ENCODE measurements at regions not wholly inside any gene's neighbourhood (a gene's known extent, or its start where the extent isn't known, plus 50 kb on each side); places are given as distances from the start of the nearest gene placed in this dataset.

DNA sequence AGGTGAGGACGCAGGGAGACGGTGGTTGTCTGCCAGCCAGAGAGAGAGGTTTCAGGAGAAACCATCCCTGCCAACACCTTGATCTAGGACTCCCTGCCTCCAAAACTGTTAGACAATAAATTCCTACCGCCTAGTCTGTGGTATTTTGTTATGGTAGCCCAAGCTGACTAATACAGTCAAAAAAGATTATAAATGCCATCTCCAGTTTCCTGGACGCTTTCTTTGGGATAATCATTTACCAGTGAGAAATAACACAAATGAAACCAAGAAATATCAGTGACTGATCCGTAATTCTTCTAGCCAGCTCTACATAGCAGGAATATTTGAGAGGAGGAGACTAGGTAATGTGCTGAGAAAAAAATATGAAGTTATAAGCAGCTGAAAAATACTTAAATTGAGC, 707.8 kb upstream of the LMCD1 start:
- H3K27ac ChIP-seq (ENCODE audit: low read length): no peak overlapping the region
- H3K9me3 ChIP-seq (ENCODE audit: control insufficient read depth, insufficient read depth, low read length): no peaks in the 10 kb centered on the region
- no peaks in the 10 kb centered on the region for H3K4me1 ChIP-seq (ENCODE audit: control insufficient read depth, insufficient read depth, low read length)
- DNase-seq (ENCODE audit: low read depth, low spot score): no peak
- H3K4me3 ChIP-seq (ENCODE audit: low read length): no peak overlapping the region
- no peaks in the 10 kb centered on the region for H3K27me3 ChIP-seq (ENCODE audit: control insufficient read depth, insufficient read depth, low read length)
- WGBS (ENCODE audit: insufficient coverage, insufficient read length): no CpG with 5 or more reads among the region's 5 CpGs
- H3K36me3 ChIP-seq (ENCODE audit: control insufficient read depth, insufficient read depth, low read length): no peaks in the 10 kb centered on the region

DNA sequence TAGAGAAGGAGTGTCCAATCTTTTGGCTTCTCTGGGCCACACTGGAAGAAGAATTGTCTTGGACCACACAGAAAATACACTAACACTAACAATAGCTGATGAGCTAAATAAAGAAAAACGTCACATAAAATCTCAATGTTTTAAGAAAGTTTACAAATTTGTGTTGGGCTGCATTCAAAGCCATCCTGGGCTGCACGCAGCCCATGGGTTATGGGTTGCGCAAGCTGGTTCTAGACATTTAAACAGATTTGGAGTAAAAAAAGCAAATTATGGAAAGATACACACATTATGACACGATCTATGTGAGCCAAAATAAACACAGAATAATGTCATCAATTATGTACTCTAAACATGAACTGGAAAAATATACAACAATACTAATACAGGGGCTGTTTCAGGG, 703.3 kb upstream of the LMCD1 start:
- H3K9me3 ChIP-seq (ENCODE audit: control insufficient read depth, insufficient read depth, low read length): peaks cover 1% of the 10 kb centered on the region; the same call in 1 of the 2 replicates
- no peak overlapping the region for H3K4me3 ChIP-seq (ENCODE audit: low read length)
- no peaks in the 10 kb centered on the region for H3K4me1 ChIP-seq (ENCODE audit: control insufficient read depth, insufficient read depth, low read length)
- H3K36me3 ChIP-seq (ENCODE audit: control insufficient read depth, insufficient read depth, low read length): no peaks in the 10 kb centered on the region
- no CpG with 5 or more reads among the region's 4 CpGs for WGBS (ENCODE audit: insufficient coverage, insufficient read length)
- DNase-seq (ENCODE audit: low read depth, low spot score): no peak
- no peak overlapping the region for H3K27ac ChIP-seq (ENCODE audit: low read length)
- H3K27me3 ChIP-seq (ENCODE audit: control insufficient read depth, insufficient read depth, low read length): no peaks in the 10 kb centered on the region

DNA sequence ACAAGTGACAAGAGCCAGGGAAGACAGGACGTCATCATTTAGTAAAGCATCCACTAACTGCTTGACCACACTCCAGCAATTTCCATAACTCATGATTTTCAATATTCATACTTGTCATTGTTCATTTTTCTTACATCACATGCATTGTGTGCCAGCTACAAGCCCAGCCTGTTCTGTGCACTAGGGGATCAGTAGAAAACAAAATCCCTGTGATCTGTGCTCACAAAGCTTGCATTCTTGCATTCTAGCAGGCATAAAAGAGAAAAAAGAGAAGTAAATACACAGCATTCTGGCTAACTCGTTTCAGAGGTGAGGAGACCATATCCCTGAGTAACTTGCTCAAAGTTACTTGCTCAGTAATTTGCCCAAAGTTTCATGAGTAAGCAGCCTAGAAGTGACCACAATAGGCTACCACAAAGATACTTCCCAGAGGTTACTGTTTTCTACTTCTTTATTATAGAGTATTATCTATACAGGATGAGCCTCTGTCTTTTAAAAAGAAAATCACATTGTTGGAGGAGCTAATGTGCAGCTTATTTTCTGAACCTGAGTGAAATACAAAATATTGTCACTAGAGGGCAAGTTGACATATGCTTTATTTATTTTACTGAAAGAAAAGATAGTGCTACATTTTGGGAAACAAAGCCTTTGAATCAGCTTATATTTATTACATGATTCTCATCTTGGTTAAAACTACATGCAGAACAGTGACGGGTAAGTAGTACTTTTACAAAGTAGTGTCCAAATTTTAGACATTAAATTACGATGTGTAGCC, 701.4 kb upstream of the LMCD1 start:
- Histone ChIP-seq H3K4me3 (ENCODE audit: low read length) (no peak overlapping the region), H3K36me3 (ENCODE audit: control insufficient read depth, insufficient read depth, low read length) (no peaks in the 10 kb centered on the region), H3K27me3 (ENCODE audit: control insufficient read depth, insufficient read depth, low read length) (no peaks in the 10 kb centered on the region), H3K4me1 (ENCODE audit: control insufficient read depth, insufficient read depth, low read length) (no peaks in the 10 kb centered on the region), H3K27ac (ENCODE audit: low read length) (no peak overlapping the region), H3K9me3 (ENCODE audit: control insufficient read depth, insufficient read depth, low read length) (peaks cover 1% of the 10 kb centered on the region; the same call in 1 of the 2 replicates)
- WGBS (ENCODE audit: insufficient coverage, insufficient read length): no CpG with 5 or more reads among the region's 4 CpGs
- no peak for DNase-seq (ENCODE audit: low read depth, low spot score)

DNA sequence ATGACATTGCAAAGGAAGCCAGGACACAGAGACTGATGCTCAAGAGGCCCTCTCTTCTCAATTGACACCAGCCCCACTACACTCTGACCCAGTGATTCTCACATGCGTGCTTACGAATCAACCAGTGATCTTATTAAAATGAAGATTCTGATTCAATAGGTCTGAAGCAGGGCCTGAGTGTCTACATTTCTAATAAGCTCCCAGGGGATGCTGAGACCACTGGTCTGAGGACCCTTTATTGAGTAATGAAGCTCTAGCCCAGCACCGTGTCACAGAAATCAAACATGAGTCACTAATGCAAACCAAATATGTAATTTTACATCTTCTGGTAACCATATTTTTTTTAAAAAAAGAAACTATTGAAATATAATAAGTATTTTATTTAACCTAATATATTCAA, 689.1 kb upstream of the LMCD1 start:
- no peak overlapping the region for H3K27ac ChIP-seq (ENCODE audit: low read length)
- no peaks in the 10 kb centered on the region for H3K36me3 ChIP-seq (ENCODE audit: control insufficient read depth, insufficient read depth, low read length)
- no peaks in the 10 kb centered on the region; the same call in 1 of the 2 replicates for H3K9me3 ChIP-seq (ENCODE audit: control insufficient read depth, insufficient read depth, low read length)
- WGBS (ENCODE audit: insufficient coverage, insufficient read length): no CpG with 5 or more reads among the region's 3 CpGs
- DNase-seq (ENCODE audit: low read depth, low spot score): no peak
- H3K4me3 ChIP-seq (ENCODE audit: low read length): no peak overlapping the region
- H3K4me1 ChIP-seq (ENCODE audit: control insufficient read depth, insufficient read depth, low read length): no peaks in the 10 kb centered on the region; the same call in 1 of the 2 replicates
- no peaks in the 10 kb centered on the region for H3K27me3 ChIP-seq (ENCODE audit: control insufficient read depth, insufficient read depth, low read length)

DNA sequence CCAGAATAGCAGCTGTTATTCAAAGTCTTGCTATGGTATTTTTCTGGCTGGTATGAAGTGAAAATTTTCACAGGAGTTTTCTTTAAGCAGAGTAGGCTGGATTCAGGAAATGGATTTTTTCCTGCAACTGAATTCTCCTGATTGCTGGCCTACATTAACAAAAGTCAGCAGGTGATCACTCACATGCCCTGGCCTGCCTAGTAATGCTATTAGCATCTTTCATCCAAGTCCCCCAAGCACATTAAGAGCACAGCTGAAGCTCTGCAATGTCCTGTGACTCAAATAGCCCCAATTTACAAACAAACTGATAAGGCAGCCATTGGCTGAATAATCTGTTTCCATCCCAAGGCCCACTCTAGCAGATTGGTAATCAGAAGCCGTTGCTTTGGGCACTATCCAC, 688.3 kb upstream of the LMCD1 start:
- Histone ChIP-seq H3K27ac (ENCODE audit: low read length) (no peak overlapping the region), H3K27me3 (ENCODE audit: control insufficient read depth, insufficient read depth, low read length) (no peaks in the 10 kb centered on the region), H3K36me3 (ENCODE audit: control insufficient read depth, insufficient read depth, low read length) (no peaks in the 10 kb centered on the region), H3K4me1 (ENCODE audit: control insufficient read depth, insufficient read depth, low read length) (no peaks in the 10 kb centered on the region; the same call in 1 of the 2 replicates), H3K4me3 (ENCODE audit: low read length) (no peak overlapping the region), H3K9me3 (ENCODE audit: control insufficient read depth, insufficient read depth, low read length) (no peaks in the 10 kb centered on the region; the same call in 1 of the 2 replicates)
- no peak for DNase-seq (ENCODE audit: low read depth, low spot score)
- WGBS (ENCODE audit: insufficient coverage, insufficient read length): no CpG with 5 or more reads among the region's 1 CpG

DNA sequence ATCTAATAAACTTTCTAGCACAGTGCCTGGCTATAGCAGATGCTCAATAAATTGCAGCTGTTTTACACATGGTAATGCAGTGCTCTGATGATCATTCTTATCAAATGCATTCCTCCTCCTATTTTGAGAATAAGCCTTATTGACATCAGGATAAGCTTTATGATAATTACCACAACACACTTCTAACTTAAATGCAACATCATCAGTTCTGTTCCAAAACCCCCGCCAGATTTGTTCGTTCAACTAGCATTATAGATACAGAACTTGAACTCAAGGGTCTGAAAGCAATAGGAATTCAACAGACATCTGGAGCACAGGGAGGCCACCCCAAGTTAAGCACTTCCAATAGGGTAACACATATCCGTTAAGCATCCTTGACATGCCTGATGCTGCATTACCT, 684.4 kb upstream of the LMCD1 start:
- H3K4me1 ChIP-seq (ENCODE audit: control insufficient read depth, insufficient read depth, low read length): no peaks in the 10 kb centered on the region; the same call in 1 of the 2 replicates
- H3K9me3 ChIP-seq (ENCODE audit: control insufficient read depth, insufficient read depth, low read length): no peaks in the 10 kb centered on the region
- DNase-seq (ENCODE audit: low read depth, low spot score): no peak
- no CpG with 5 or more reads among the region's 3 CpGs for WGBS (ENCODE audit: insufficient coverage, insufficient read length)
- no peaks in the 10 kb centered on the region for H3K27me3 ChIP-seq (ENCODE audit: control insufficient read depth, insufficient read depth, low read length)
- no peaks in the 10 kb centered on the region for H3K36me3 ChIP-seq (ENCODE audit: control insufficient read depth, insufficient read depth, low read length)
- no peak overlapping the region for H3K27ac ChIP-seq (ENCODE audit: low read length)
- H3K4me3 ChIP-seq (ENCODE audit: low read length): no peak overlapping the region

DNA sequence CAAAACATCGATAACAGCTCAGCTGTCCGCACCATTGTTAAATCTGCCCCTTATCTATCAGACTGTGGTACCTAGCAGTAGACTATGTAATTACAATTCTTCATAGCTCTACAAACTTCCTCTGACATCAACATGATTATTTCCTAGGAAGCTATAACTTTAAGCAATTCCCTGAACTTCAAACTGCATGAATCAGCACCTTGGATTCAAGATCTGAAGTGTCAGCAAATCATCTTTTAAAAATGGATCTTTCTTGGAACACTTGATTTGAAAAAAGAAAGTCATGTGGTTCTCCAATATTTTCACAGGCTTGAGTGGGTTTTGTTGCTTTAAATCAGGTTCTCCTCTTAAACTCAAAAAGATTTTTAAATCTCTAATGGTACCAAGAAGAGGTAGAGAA, 680.7 kb upstream of the LMCD1 start:
- no CpG with 5 or more reads among the region's 2 CpGs for WGBS (ENCODE audit: insufficient coverage, insufficient read length)
- H3K9me3 ChIP-seq (ENCODE audit: control insufficient read depth, insufficient read depth, low read length): peaks cover 2% of the 10 kb centered on the region; the same call in 1 of the 2 replicates
- H3K4me3 ChIP-seq (ENCODE audit: low read length): no peak overlapping the region
- H3K27me3 ChIP-seq (ENCODE audit: control insufficient read depth, insufficient read depth, low read length): no peaks in the 10 kb centered on the region
- no peaks in the 10 kb centered on the region for H3K36me3 ChIP-seq (ENCODE audit: control insufficient read depth, insufficient read depth, low read length)
- no peak for DNase-seq (ENCODE audit: low read depth, low spot score)
- H3K4me1 ChIP-seq (ENCODE audit: control insufficient read depth, insufficient read depth, low read length): no peaks in the 10 kb centered on the region
- no peak overlapping the region for H3K27ac ChIP-seq (ENCODE audit: low read length)

DNA sequence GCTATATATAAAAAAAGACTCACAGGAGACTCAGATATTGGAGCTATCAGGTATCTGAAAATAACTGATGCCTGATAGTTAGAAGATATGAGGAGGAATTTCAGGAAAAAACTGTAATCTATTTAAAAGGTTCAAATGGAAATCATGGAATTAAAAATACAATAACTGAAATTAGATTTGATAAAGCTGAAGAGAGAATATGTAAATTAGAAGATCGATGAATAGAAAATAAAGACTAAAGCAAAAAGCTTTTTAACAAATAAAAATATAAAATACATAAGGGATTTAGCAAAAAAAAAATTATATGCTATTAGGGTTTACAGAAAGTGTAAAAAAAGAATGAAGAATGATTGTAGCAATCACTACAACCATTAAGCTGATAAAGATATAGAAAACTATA, 679.8 kb upstream of the LMCD1 start:
- WGBS (ENCODE audit: insufficient coverage, insufficient read length): no CpG with 5 or more reads among the region's 1 CpG
- Histone ChIP-seq H3K27me3 (ENCODE audit: control insufficient read depth, insufficient read depth, low read length) (no peaks in the 10 kb centered on the region), H3K4me3 (ENCODE audit: low read length) (no peak overlapping the region), H3K27ac (ENCODE audit: low read length) (no peak overlapping the region), H3K9me3 (ENCODE audit: control insufficient read depth, insufficient read depth, low read length) (peaks cover 2% of the 10 kb centered on the region; the same call in 1 of the 2 replicates), H3K36me3 (ENCODE audit: control insufficient read depth, insufficient read depth, low read length) (no peaks in the 10 kb centered on the region), H3K4me1 (ENCODE audit: control insufficient read depth, insufficient read depth, low read length) (no peaks in the 10 kb centered on the region)
- no peak for DNase-seq (ENCODE audit: low read depth, low spot score)

DNA sequence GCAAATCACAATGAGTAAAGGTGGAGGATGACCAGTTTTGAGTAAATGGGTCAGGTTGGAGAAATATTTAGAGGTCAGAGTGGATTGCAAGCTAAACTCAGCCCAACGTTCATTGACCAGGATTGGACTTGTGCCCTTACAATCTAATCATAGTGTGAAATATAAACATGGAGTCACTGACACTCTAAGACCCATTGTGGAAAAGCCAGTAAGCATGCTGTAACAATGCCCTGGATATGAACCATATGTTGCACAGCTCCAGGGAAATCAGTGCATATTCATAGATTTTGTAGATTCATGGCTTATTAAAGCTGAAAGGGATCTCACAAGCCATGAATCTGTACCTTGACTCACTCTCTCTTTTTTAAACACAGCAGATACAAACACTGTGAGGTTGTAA, 660.2 kb upstream of the LMCD1 start:
- no peaks in the 10 kb centered on the region for H3K4me1 ChIP-seq (ENCODE audit: control insufficient read depth, insufficient read depth, low read length)
- DNase-seq (ENCODE audit: low read depth, low spot score): no peak
- no peak overlapping the region for H3K27ac ChIP-seq (ENCODE audit: low read length)
- H3K36me3 ChIP-seq (ENCODE audit: control insufficient read depth, insufficient read depth, low read length): no peaks in the 10 kb centered on the region
- no peak overlapping the region for H3K4me3 ChIP-seq (ENCODE audit: low read length)
- H3K27me3 ChIP-seq (ENCODE audit: control insufficient read depth, insufficient read depth, low read length): no peaks in the 10 kb centered on the region
- no peaks in the 10 kb centered on the region for H3K9me3 ChIP-seq (ENCODE audit: control insufficient read depth, insufficient read depth, low read length)
- no CpG with 5 or more reads among the region's 1 CpG for WGBS (ENCODE audit: insufficient coverage, insufficient read length)

DNA sequence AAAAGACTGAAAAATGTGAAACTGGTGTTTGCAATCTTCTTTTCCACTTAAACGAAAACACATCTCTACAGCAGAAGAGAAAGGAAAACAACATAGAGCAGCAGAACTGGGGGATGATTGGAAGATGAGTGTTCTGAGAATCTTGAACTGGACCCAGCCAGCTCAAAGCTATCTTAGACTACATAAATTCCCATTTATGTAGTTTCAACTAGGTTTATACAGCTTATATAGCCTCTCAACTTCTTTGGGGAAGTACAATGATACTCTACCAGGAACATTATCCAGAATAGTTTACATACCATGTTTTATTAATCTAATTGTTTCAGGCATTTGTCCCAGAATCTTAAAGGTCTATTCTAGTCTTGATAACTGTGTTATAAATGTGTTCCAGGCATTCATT, 658.2 kb upstream of the LMCD1 start:
- H3K4me3 ChIP-seq (ENCODE audit: low read length): no peak overlapping the region
- DNase-seq (ENCODE audit: low read depth, low spot score): no peak
- no peaks in the 10 kb centered on the region for H3K27me3 ChIP-seq (ENCODE audit: control insufficient read depth, insufficient read depth, low read length)
- WGBS (ENCODE audit: insufficient coverage, insufficient read length): no CpG with 5 or more reads among the region's 1 CpG
- H3K9me3 ChIP-seq (ENCODE audit: control insufficient read depth, insufficient read depth, low read length): no peaks in the 10 kb centered on the region
- no peaks in the 10 kb centered on the region for H3K36me3 ChIP-seq (ENCODE audit: control insufficient read depth, insufficient read depth, low read length)
- H3K27ac ChIP-seq (ENCODE audit: low read length): no peak overlapping the region
- no peaks in the 10 kb centered on the region for H3K4me1 ChIP-seq (ENCODE audit: control insufficient read depth, insufficient read depth, low read length)

DNA sequence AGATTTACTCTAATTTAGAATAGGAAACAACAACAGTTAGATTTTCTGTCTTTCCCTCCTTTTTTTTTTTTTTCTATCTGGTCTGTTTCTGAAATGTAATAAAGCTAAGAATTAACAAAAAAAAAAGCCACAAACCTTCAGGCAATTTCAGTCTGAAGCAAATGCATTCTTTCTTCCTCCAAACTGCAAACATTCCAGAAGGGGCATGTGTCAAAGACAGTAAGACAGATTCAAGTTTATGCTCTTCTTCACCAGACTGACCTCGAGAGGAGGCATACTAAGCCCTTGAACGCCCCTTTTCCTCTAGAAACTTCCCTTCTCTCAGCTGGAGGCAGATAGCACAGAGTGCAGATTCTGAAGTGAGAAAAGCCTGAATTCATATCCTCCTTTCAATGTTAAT, 654.6 kb upstream of the LMCD1 start:
- H3K27me3 ChIP-seq (ENCODE audit: control insufficient read depth, insufficient read depth, low read length): no peaks in the 10 kb centered on the region
- no peak for DNase-seq (ENCODE audit: low read depth, low spot score)
- H3K9me3 ChIP-seq (ENCODE audit: control insufficient read depth, insufficient read depth, low read length): no peaks in the 10 kb centered on the region
- H3K4me3 ChIP-seq (ENCODE audit: low read length): no peak overlapping the region
- H3K4me1 ChIP-seq (ENCODE audit: control insufficient read depth, insufficient read depth, low read length): no peaks in the 10 kb centered on the region
- H3K27ac ChIP-seq (ENCODE audit: low read length): no peak overlapping the region
- no peaks in the 10 kb centered on the region for H3K36me3 ChIP-seq (ENCODE audit: control insufficient read depth, insufficient read depth, low read length)
- no CpG with 5 or more reads among the region's 2 CpGs for WGBS (ENCODE audit: insufficient coverage, insufficient read length)

All from iPS DF 6.9 (cell line).